BJ (cell line): ENCODE measurements at regions not wholly inside any gene's neighbourhood (a gene's known extent, or its start where the extent isn't known, plus 50 kb on each side); places are given as distances from the start of the nearest gene placed in this dataset.

Source experiments
- CTCF ChIA-PET: fragments of 350-600 bp; formaldehyde crosslinking; extraction: SDS; loops from one replicate; lab custom pipeline; 2021; ENCODE audit warnings: antibody characterized with exemption, inconsistent platforms; lab: Yijun Ruan, JAX
- POLR2A ChIA-PET: fragments of 300-600 bp; sonication (Branson Sonifier 250); formaldehyde crosslinking; extraction: SDS; loops from one replicate; lab custom pipeline; 2021; ENCODE audit warnings: antibody characterized with exemption; lab: Charles Lee
- DNase-seq: peaks from one replicate; pipeline ENCODE4 v3.0.0-alpha.2; 2011; ENCODE audit warnings: low read depth
- H3K27me3 ChIP-seq: 2 replicates; pipeline ENCODE4 v1.6.0; 2011; ENCODE audit warnings: low read length; ENCODE audit not compliant: control insufficient read depth, insufficient read depth
- H3K36me3 ChIP-seq: 2 replicates; pipeline ENCODE4 v1.5.1; 2011; ENCODE audit warnings: low read length; ENCODE audit not compliant: control insufficient read depth, insufficient read depth
- H3K4me3 ChIP-seq: 2 replicates; pipeline ENCODE4 v1.5.1; 2011; ENCODE audit warnings: low read depth, mild to moderate bottlenecking, control low read depth, low read length
- CTCF ChIP-seq: IDR thresholded peaks from 2 replicates; pipeline ENCODE4 v1.5.1; 2011; ENCODE audit warnings: low read depth, mild to moderate bottlenecking, control low read depth, inconsistent platforms, low read length, moderate library complexity; ENCODE audit not compliant: insufficient read depth

- Histone ChIP-seq H3K27me3 (no peaks in the 10 kb centered on the region), H3K36me3 (no peaks in the 10 kb centered on the region), H3K4me3 (no peak overlapping the region)
- ChIA-PET POLR2A (no interaction called here), CTCF (no interaction called here)
- DNase-seq: no peak
- no peak for TF ChIP-seq CTCF
These were observed 69.0 kb downstream of the RRM2 start for GRCh38 chr2:10191554-10191953.

DNA sequence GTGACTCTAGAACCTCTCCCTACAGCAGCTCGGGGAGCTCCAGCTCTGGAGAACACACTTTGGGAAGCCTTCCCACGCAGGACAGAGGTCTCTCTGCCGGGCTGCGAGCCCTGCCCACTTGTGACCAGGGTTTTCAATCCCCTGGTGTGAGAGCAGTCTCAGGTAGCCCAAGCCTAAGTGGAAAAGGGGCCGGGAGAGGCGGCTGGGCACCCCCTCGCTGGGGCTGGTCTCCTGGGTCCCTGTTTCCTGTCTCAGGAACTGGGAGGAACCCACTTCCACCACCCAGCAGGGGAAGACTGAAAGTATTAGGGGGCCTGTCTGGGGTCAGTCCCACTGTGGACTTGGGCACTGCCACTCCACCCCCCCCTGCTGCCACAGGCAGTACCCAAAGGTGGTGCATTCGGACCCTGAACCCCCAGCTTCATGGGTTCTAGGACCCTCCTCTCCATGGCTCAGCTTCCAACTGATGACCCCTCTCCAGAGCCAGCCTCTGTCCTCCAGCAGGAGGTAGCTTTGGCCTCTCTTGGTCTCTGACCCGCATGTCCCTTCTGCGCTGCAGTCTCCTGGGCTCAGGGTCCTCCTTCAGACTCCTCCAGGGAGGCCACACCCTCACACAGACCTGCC lies 70.0 kb downstream of the RRM2 start:
- POLR2A ChIA-PET: no interaction called here

DNA sequence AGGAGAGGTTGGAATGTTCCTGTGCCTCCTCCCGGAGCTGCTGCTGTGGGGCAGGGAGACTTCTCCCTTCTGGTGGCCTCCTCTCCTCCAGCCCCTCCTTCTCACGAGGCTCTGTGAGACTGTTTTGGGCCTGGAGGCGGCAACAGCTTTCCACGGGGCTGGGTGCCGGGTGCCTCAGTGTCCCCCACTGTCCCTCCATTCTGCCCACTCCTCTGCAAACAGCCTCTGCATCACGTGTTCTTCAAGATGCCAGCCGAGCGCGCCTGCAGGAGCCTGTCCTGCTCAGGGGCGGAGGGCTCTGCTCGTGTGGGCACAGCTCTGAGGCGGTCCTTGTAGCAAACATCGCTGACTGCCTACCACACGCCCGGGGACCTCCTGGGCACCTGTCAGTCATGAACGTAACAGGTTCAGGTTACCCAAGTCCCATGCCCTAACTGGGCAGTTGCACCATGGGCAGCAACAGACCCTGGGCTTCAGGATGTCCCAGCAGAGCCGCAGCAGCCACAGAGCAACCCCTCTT lies 70.8 kb downstream of the RRM2 start:
- Histone ChIP-seq H3K4me3 (no peak overlapping the region), H3K36me3 (no peaks in the 10 kb centered on the region), H3K27me3 (no peaks in the 10 kb centered on the region)
- DNase-seq: no peak
- POLR2A ChIA-PET: interaction anchor here (0.6 kb wide), 1 partner anchor 122 kb away, joined by 3 read pairs; no protein-coding TSS in a partner anchor
- no peak for TF ChIP-seq CTCF
- CTCF ChIA-PET: interaction anchor here (1.1 kb wide), 1 partner anchor 216 kb away, joined by 4 read pairs; no protein-coding TSS in a partner anchor

More for the DNA sequence above, 70.0 kb downstream of the RRM2 start:
- no peaks in the 10 kb centered on the region for H3K27me3 ChIP-seq
- CTCF ChIA-PET: interaction anchor here (1.1 kb wide), 1 partner anchor 217 kb away, joined by 4 read pairs; no protein-coding TSS in a partner anchor
- H3K36me3 ChIP-seq: no peaks in the 10 kb centered on the region
- H3K4me3 ChIP-seq: no peak overlapping the region
- TF ChIP-seq CTCF: no peak
- DNase-seq: no peak

DNA sequence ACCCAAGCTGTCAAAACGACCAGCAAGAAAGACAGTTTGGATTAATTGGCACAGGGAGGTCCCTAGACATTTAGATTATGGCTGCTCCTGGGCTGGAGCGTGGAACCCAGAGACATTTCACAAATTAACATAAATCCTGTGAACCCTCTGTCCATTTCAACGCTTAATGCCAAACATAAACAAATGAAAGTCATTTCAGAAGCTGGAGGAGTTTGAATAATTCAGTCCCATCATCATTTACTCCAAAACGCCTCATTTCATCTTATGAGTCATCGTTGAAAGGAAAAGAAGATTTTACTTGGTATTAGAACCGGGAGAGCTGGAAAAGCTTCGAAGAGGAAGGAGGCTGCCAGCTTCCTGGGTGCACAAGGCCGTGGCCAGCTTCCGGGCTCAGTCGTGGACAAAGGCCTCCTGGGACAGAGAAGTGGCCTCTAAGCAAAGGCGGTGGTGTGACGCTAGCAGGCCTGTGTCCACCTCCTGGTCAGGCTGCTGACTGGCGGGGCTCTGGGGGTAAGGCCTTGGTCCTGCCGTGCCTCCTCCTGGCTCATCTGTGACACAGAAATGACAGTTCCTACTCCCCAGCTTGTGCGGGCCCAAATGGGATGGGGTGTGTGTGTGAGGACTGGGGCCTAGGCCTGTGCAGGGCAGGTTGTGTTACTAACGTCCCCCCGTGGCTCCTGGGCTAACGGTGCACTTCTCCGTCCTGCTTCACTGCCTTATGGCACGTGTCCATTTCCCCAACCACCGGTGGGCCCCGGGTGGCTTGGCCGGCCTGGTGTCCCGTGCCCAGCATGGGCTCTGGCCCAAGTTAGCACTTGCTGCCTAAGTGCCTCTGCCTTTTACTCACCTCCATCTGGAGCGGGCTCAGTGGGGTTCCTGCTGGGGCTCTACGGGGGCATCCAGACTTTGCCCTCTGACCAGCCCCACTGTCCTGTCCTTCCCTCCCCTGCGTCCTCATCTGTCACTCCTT lies 71.6 kb downstream of the RRM2 start:
- no peak for DNase-seq
- H3K4me3 ChIP-seq: no peak overlapping the region
- no peaks in the 10 kb centered on the region for H3K27me3 ChIP-seq
- TF ChIP-seq CTCF: no peak
- H3K36me3 ChIP-seq: no peaks in the 10 kb centered on the region
- ChIA-PET POLR2A (interaction anchor here (0.6 kb wide), 1 partner anchor 123 kb away, joined by 3 read pairs; no protein-coding TSS in a partner anchor), CTCF (interaction anchor here (0.6 kb wide), 1 partner anchor 10 kb away, joined by 3 read pairs; no protein-coding TSS in a partner anchor)
